ENCODE measurements at regions not wholly inside any gene's neighbourhood (a gene's known extent, or its start where the extent isn't known, plus 50 kb on each side); places are given as distances from the start of the nearest gene placed in this dataset.

DNA sequence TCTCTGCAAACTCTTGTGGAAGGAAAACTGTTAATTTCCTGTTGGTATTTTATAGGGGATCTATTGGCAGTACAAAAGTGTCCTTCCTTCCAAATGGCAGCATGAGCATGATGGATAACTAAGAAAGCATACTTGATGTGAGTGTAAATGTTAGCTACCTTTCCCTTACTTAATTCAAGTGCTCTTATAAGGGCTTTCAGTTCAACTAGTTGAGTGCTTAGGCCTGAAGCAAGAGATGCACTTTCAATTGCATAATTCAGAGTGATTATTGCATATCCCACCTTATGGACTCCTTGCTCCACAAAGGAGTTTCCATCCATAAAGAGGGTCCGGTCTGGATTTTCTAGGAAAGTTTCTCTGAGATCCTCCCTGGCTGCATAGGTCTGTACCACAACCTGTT is 56.3 kb upstream of the CYP2C8 start (continued):
- no peak for TF ChIP-seq ZNF407 (IDR thresholded peaks at IDR 0.05; ENCODE audit: low read depth)
- TF ChIP-seq ZNF263 (CRISPR knock-in tag; IDR thresholded peaks at IDR 0.05; ENCODE audit: borderline replicate concordance): no peak
- no peak for TF ChIP-seq THAP12 (CRISPR knock-in tag; IDR thresholded peaks at IDR 0.05)
- no peak for TF ChIP-seq ZNF586 (CRISPR knock-in tag; conservative IDR thresholded peaks at IDR 0.05)
- no peak for TF ChIP-seq CBFB (CRISPR knock-in tag; IDR thresholded peaks at IDR 0.05)
- TF ChIP-seq ZBTB9 (CRISPR knock-in tag; IDR thresholded peaks at IDR 0.05): no peak
- no peak for TF ChIP-seq FOXP1 (CRISPR knock-in tag; IDR thresholded peaks at IDR 0.05)
- TF ChIP-seq ETV1 (tag; conservative IDR thresholded peaks at IDR 0.05; ENCODE audit: low read depth): no peak

Data from K562 (cell line).